LNCaP clone FGC (cell line): ENCODE measurements at regions not wholly inside any gene's neighbourhood (a gene's known extent, or its start where the extent isn't known, plus 50 kb on each side); places are given as distances from the start of the nearest gene placed in this dataset.
"Not testable (repeated sequence)": the region's sequence is repeated elsewhere in the genome, so short reads cannot be mapped to it uniquely, and the experiment has no call there.

Source experiments
- DNase-seq: peaks from one replicate; pipeline ENCODE4 v3.0.0-alpha.2; 2011; ENCODE audit warnings: low read depth
- H3K4me3 ChIP-seq: 2 replicates; pipeline ENCODE4 v1.5.1; 2011; ENCODE audit warnings: mild to moderate bottlenecking, low read depth, low read length, control low read depth

GRCh38 chr16:29355339-29356059 is 51.0 kb downstream of the NPIPB11 start:
- H3K4me3 ChIP-seq, DNase-seq: not testable (repeated sequence)

- DNase-seq, H3K4me3 ChIP-seq: not testable (repeated sequence)
Observed at GRCh38 chr16:29354449-29354848, 52.1 kb downstream of the NPIPB11 start.

- not testable (repeated sequence) for DNase-seq, H3K4me3 ChIP-seq
Observed at GRCh38 chr16:29352617-29352999, 53.9 kb downstream of the NPIPB11 start.

GRCh38 chr16:29351970-29352616 is 54.4 kb downstream of the NPIPB11 start:
- H3K4me3 ChIP-seq, DNase-seq: not testable (repeated sequence)

- H3K4me3 ChIP-seq, DNase-seq: not testable (repeated sequence)
Observed at GRCh38 chr16:29351271-29351969, 55.1 kb downstream of the NPIPB11 start.

- H3K4me3 ChIP-seq, DNase-seq: not testable (repeated sequence)
Observed at GRCh38 chr16:29349966-29350365, 56.5 kb downstream of the NPIPB11 start.

- not testable (repeated sequence) for DNase-seq, H3K4me3 ChIP-seq
Observed at GRCh38 chr16:29348748-29349147, 57.8 kb downstream of the NPIPB11 start.

GRCh38 chr16:29348123-29348690 is 58.3 kb downstream of the NPIPB11 start:
- H3K4me3 ChIP-seq, DNase-seq: not testable (repeated sequence)

- DNase-seq, H3K4me3 ChIP-seq: not testable (repeated sequence)
Observed at GRCh38 chr16:29346796-29347580, 59.5 kb downstream of the NPIPB11 start.

GRCh38 chr16:29346203-29346602 is 60.3 kb downstream of the NPIPB11 start:
- not testable (repeated sequence) for H3K4me3 ChIP-seq, DNase-seq

GRCh38 chr16:29342937-29343336 is 63.6 kb downstream of the NPIPB11 start:
- not testable (repeated sequence) for DNase-seq, H3K4me3 ChIP-seq

- not testable (repeated sequence) for DNase-seq, H3K4me3 ChIP-seq
Observed at GRCh38 chr16:29340779-29341438, 65.6 kb downstream of the NPIPB11 start.

GRCh38 chr16:29340235-29340634 is 66.3 kb downstream of the NPIPB11 start:
- DNase-seq, H3K4me3 ChIP-seq: not testable (repeated sequence)

GRCh38 chr16:29338821-29339700 is 67.5 kb downstream of the NPIPB11 start:
- not testable (repeated sequence) for DNase-seq, H3K4me3 ChIP-seq

- not testable (repeated sequence) for H3K4me3 ChIP-seq, DNase-seq
Observed at GRCh38 chr16:29337385-29337901, 69.1 kb downstream of the NPIPB11 start.

- not testable (repeated sequence) for H3K4me3 ChIP-seq, DNase-seq
Observed at GRCh38 chr16:29335549-29335846, 71.0 kb downstream of the NPIPB11 start.

GRCh38 chr16:29334776-29335548 is 71.5 kb downstream of the NPIPB11 start:
- not testable (repeated sequence) for H3K4me3 ChIP-seq, DNase-seq
